Kidney (tissue), 13 donors: ENCODE measurements at regions not wholly inside any gene's neighbourhood (a gene's known extent, or its start where the extent isn't known, plus 50 kb on each side); places are given as distances from the start of the nearest gene placed in this dataset.

Source experiments
- DNase-seq, 5 donors: peaks; one replicate each; pipeline ENCODE4 v3.0.0-alpha.2; 2013 to 2020
- FAIRE-seq: peaks from 2 replicates; lab custom pipeline; 2012; peaks lifted over from hg19 to GRCh38; lab: Jason Lieb, UNC
- H3K27ac ChIP-seq, 2 donors: one replicate each; pipeline ENCODE4 v1.7.0; 2013; ENCODE audit warnings: low read depth in 2 of 2, low read length in 2 of 2, inconsistent platforms in 1 of 2
- H3K27me3 ChIP-seq: one replicate; pipeline ENCODE4 v1.7.1; 2013; ENCODE audit warnings: low read length, inconsistent platforms; ENCODE audit not compliant: control insufficient read depth, insufficient read depth
- H3K36me3 ChIP-seq, 3 donors: one replicate each; pipeline versions ENCODE4 v1.7.0 to v1.7.1; 2013; ENCODE audit warnings: low read length in 3 of 3, control low read depth in 1 of 3, inconsistent platforms in 1 of 3; ENCODE audit not compliant: insufficient read depth in 3 of 3, control insufficient read depth in 2 of 3
- H3K4me1 ChIP-seq, 3 donors: one replicate each; pipeline versions ENCODE4 v1.7.0 to v1.7.1; 2013; ENCODE audit warnings: low read length in 3 of 3, inconsistent platforms in 1 of 3, low read depth in 1 of 3; ENCODE audit not compliant: control insufficient read depth in 2 of 3, insufficient read depth in 2 of 3
- H3K4me3 ChIP-seq, 3 donors: one replicate each; pipeline versions ENCODE4 v1.7.0 to v1.8.1; 2013; ENCODE audit warnings: low read length in 3 of 3, control low read depth in 1 of 3, inconsistent platforms in 1 of 3
- H3K9ac ChIP-seq, 3 donors: one replicate each; pipeline versions ENCODE4 v1.7.0 to v1.7.1; 2013; ENCODE audit warnings: low read length in 3 of 3, control low read depth in 1 of 3, inconsistent platforms in 1 of 3
- H3K9me3 ChIP-seq, 3 donors: one replicate each; pipeline versions ENCODE4 v1.7.0 to v1.7.1; 2013; ENCODE audit warnings: low read length in 3 of 3, control low read depth in 1 of 3, inconsistent platforms in 1 of 3; ENCODE audit not compliant: control insufficient read depth in 2 of 3, insufficient read depth in 1 of 3
- CTCF ChIP-seq: IDR thresholded peaks from 3 replicates; pipeline ENCODE4 v1.5.1; 2012; ENCODE audit warnings: mild to moderate bottlenecking, moderate library complexity, borderline replicate concordance; ENCODE audit not compliant: insufficient read depth; ENCODE audit errors: extremely low read depth
- intact Hi-C: fragments of 100-400 bp; cut with DNase I; formaldehyde crosslinking; loops from one replicate; pipeline ENCODE4 v1.11.1; 2022
- donor health status: control.
- donor health status: control.
- donor health status: control.
- donor health status: control.
- donor health status: control.
- donor health status: DM: yes; HTN: yes; CAD: no.
- donor health status: Normal renal cell carcinoma (clear cell type).

- intact Hi-C loops, result no loop called here
- H3K4me3 ChIP-seq, result no peak overlapping the region
- no peaks in the 10 kb centered on the region for H3K9me3 ChIP-seq
- FAIRE-seq (no peak), DNase-seq (no peak)
- no peak for TF ChIP-seq CTCF
- no peak overlapping the region for H3K9ac ChIP-seq
- H3K27ac ChIP-seq, result no peak overlapping the region
- H3K4me1 ChIP-seq, result no peaks in the 10 kb centered on the region
- no peaks in the 10 kb centered on the region for H3K36me3 ChIP-seq
- H3K27me3 ChIP-seq, result no peaks in the 10 kb centered on the region
Observed at GRCh38 chr6:84458271-84458670, 230.8 kb upstream of the CEP162 start.

- no peaks in the 10 kb centered on the region for H3K27me3 ChIP-seq
- FAIRE-seq (no peak), DNase-seq (no peak)
- H3K4me1 ChIP-seq, result no peaks in the 10 kb centered on the region
- intact Hi-C loops, result no loop called here
- TF ChIP-seq CTCF, result no peak
- H3K27ac ChIP-seq, result no peak overlapping the region
- no peak overlapping the region for H3K4me3 ChIP-seq
- no peak overlapping the region for H3K9ac ChIP-seq
- no peaks in the 10 kb centered on the region for H3K36me3 ChIP-seq
- H3K9me3 ChIP-seq, result no peaks in the 10 kb centered on the region
Observed at GRCh38 chr6:84457276-84457675, 229.8 kb upstream of the CEP162 start.

GRCh38 chr6:84456803-84457202, 229.4 kb upstream of the CEP162 start:
- intact Hi-C loops, result no loop called here
- no peaks in the 10 kb centered on the region for H3K9me3 ChIP-seq
- FAIRE-seq, result no peak

More at GRCh38 chr6:84456803-84457202, 229.4 kb upstream of the CEP162 start:
- no peak overlapping the region for H3K9ac ChIP-seq
- no peaks in the 10 kb centered on the region for H3K36me3 ChIP-seq
- H3K27ac ChIP-seq, result no peak overlapping the region
- no peak for DNase-seq
- TF ChIP-seq CTCF, result no peak
- no peaks in the 10 kb centered on the region for H3K4me1 ChIP-seq
- no peak overlapping the region for H3K4me3 ChIP-seq
- H3K27me3 ChIP-seq, result no peaks in the 10 kb centered on the region
